HepG2 (cell line): ENCODE measurements at regions not wholly inside any gene's neighbourhood (a gene's known extent, or its start where the extent isn't known, plus 50 kb on each side); places are given as distances from the start of the nearest gene placed in this dataset.

Experiments
- ATAC-seq: fragments of 200-7000 bp; cut with Tn5 transposase; 3 replicates; pipeline ENCODE4 v1.9.1; 2020; ENCODE audit warnings: mild to moderate bottlenecking, moderate library complexity
- BruUV-seq: library from RNA; stranded (reverse); fragments of 400-500 nt; replicated peaks from 2 replicates; lab custom pipeline; 2021; lab: Mats Ljungman, UMichigan
- CTCF ChIA-PET: fragments of 300-600 bp; formaldehyde crosslinking; extraction: SDS; loops from one replicate; lab custom pipeline; 2021; ENCODE audit warnings: low total read pairs, inconsistent platforms, low intra/inter-chr PET ratio; lab: Yijun Ruan, JAX
- POLR2A ChIA-PET: fragments of 350-600 bp; sonication (Branson Sonifier 250); formaldehyde crosslinking; loops from one replicate; lab custom pipeline; 2020; ENCODE audit warnings: antibody characterized with exemption, inconsistent platforms; lab: Yijun Ruan, JAX
- DNase-seq: peaks from one replicate; pipeline ENCODE4 v3.0.0-alpha.2; 2015; ENCODE audit warnings: low spot score
- FAIRE-seq: peaks from 3 replicates; lab custom pipeline; 2011; peaks lifted over from hg19 to GRCh38; lab: Jason Lieb, UNC
- H2AFZ ChIP-seq: one replicate; pipeline ENCODE4 v1.6.1; 2011; ENCODE audit warnings: low read length, inconsistent platforms
- H3K27ac ChIP-seq: fragments of 300-600 bp; 3 replicates; pipeline ENCODE4 v1.8.0; 2011; ENCODE audit warnings: mixed run types, mild to moderate bottlenecking, mixed read lengths, low read length, inconsistent platforms; ENCODE audit not compliant: insufficient read depth; ENCODE audit errors: extremely low read length
- H3K27me3 ChIP-seq, 2 experiments: fragments of 200-600 bp in 1 of 2; 2 replicates in 1 of 2; 3 replicates in 1 of 2; pipeline versions ENCODE4 v1.6.0 to v1.8.0; 2011; ENCODE audit warnings: low read length in 2 of 2, mild to moderate bottlenecking in 2 of 2, moderate library complexity in 2 of 2, inconsistent platforms in 1 of 2; ENCODE audit not compliant: insufficient read depth in 2 of 2, control insufficient read depth in 1 of 2
- H3K36me3 ChIP-seq, 2 experiments: fragments of 200-600 bp in 1 of 2; replicated peaks in 1 of 2; 2 replicates in 1 of 2; 3 replicates in 1 of 2; pipeline versions ENCODE4 v1.5.1 to v1.8.0; 2011; ENCODE audit warnings: low read length in 2 of 2, inconsistent platforms in 1 of 2; ENCODE audit not compliant: insufficient read depth in 2 of 2, control insufficient read depth in 1 of 2
- H3K4me1 ChIP-seq: 2 replicates; pipeline ENCODE4 v1.5.1; 2012; ENCODE audit warnings: low read length, inconsistent platforms; ENCODE audit not compliant: insufficient read depth
- H3K4me2 ChIP-seq: 2 replicates; pipeline ENCODE4 v1.6.0; 2011; ENCODE audit warnings: low read depth, low read length, inconsistent platforms
- H3K4me3 ChIP-seq, 3 experiments: fragments of 200-600 bp in 1 of 3; sonication (generic), shearing (Covaris generic) in 1 of 3; replicated peaks in 1 of 3; 2 replicates each; pipeline ENCODE4 v1.5.1; 2011 to 2016; ENCODE audit warnings: low read length in 3 of 3, inconsistent platforms in 2 of 3, low read depth in 2 of 3, mild to moderate bottlenecking in 2 of 3, control low read depth in 1 of 3, mixed read lengths in 1 of 3; ENCODE audit not compliant: insufficient read depth in 1 of 3
- H3K79me2 ChIP-seq: one replicate; pipeline ENCODE4 v1.6.1; 2011; ENCODE audit warnings: low read length, inconsistent platforms; ENCODE audit not compliant: insufficient read depth
- H3K9ac ChIP-seq: 2 replicates; pipeline ENCODE4 v1.6.0; 2011; ENCODE audit warnings: mild to moderate bottlenecking, low read depth, low read length, inconsistent platforms; ENCODE audit not compliant: insufficient read depth
- H3K9me3 ChIP-seq: 2 replicates; pipeline ENCODE4 v1.5.1; 2012; ENCODE audit warnings: mild to moderate bottlenecking, low read length
- H4K20me1 ChIP-seq: 2 replicates; pipeline ENCODE4 v1.6.0; 2011; ENCODE audit warnings: inconsistent platforms, mild to moderate bottlenecking, low read length, moderate library complexity; ENCODE audit not compliant: insufficient read depth
- CTCF ChIP-seq: sonication (generic); formaldehyde crosslinking; IDR thresholded peaks from 2 replicates; pipeline ENCODE4 v1.5.0; 2020; ENCODE audit warnings: mild to moderate bottlenecking, missing genetic modification reagents, moderate library complexity
- FOXK2 ChIP-seq: fragments of 450-650 bp; IDR thresholded peaks from 2 replicates; pipeline ENCODE4 v1.6.1; 2016
- PAWR ChIP-seq: sonication (generic); formaldehyde crosslinking; IDR thresholded peaks from 2 replicates; pipeline ENCODE4 v1.4.0; 2020; ENCODE audit warnings: missing genetic modification reagents, mild to moderate bottlenecking, borderline replicate concordance
- TCF12 ChIP-seq, 2 experiments: fragments of 450-650 bp in 1 of 2; sonication (generic) in 1 of 2; formaldehyde crosslinking in 1 of 2; IDR thresholded peaks; 2 replicates each; pipeline versions ENCODE4 v1.6.1 to v1.8.0; 2017 to 2022; ENCODE audit warnings: antibody characterized with exemption in 1 of 2, mild to moderate bottlenecking in 1 of 2, missing genetic modification reagents in 1 of 2, moderate library complexity in 1 of 2
- ZEB1 ChIP-seq: IDR thresholded peaks from 2 replicates; pipeline ENCODE4 v1.6.1; 2012; ENCODE audit warnings: mild to moderate bottlenecking, low read depth, inconsistent platforms; ENCODE audit not compliant: insufficient replicate concordance
- ZNF333 ChIP-seq: sonication (generic); formaldehyde crosslinking; IDR thresholded peaks from 2 replicates; pipeline ENCODE4 v1.4.0; 2020; ENCODE audit warnings: mild to moderate bottlenecking, missing genetic modification reagents, borderline replicate concordance
- ZNF343 ChIP-seq: sonication (generic); formaldehyde crosslinking; IDR thresholded peaks from 2 replicates; pipeline ENCODE4 v1.4.0; 2020; ENCODE audit warnings: mild to moderate bottlenecking, missing genetic modification reagents
- ZNF660 ChIP-seq: sonication (generic); formaldehyde crosslinking; IDR thresholded peaks from 2 replicates; pipeline ENCODE4 v1.5.1; 2020; ENCODE audit warnings: mild to moderate bottlenecking, low read depth, missing genetic modification reagents, borderline replicate concordance
- ZNF788 ChIP-seq: sonication (generic); formaldehyde crosslinking; IDR thresholded peaks from 2 replicates; pipeline ENCODE4 v1.5.0; 2020; ENCODE audit warnings: mild to moderate bottlenecking, missing genetic modification reagents, borderline replicate concordance
- WGBS: methylation state at CpG from one replicate; pipeline ENCODE4 v1.1.6; 2017; ENCODE audit warnings: low lambda C conversion rate; 5-methylcytosine and 5-hydroxymethylcytosine counted together
- in situ Hi-C: cut with HindIII; loops from 2 replicates; pipeline ENCODE4 v1.10.0; 2017; ENCODE audit warnings: low pct_unique_long_range_greater_than_20kb; ENCODE audit not compliant: extremely low pct_ligation_motif_present
- intact Hi-C: fragments of 100-400 bp; cut with micrococcal nuclease; formaldehyde crosslinking; loops from one replicate; pipeline ENCODE4 v1.10.0; 2022; ENCODE audit not compliant: unreplicated experiment
- TF ChIP-seq, protein P1 (sequence below): sonication (generic); formaldehyde crosslinking; IDR thresholded peaks from 2 replicates; pipeline ENCODE4 v1.5.0; 2020; ENCODE audit warnings: mild to moderate bottlenecking, missing genetic modification reagents, borderline replicate concordance
- TF ChIP-seq, protein P2 (sequence below): sonication (generic); formaldehyde crosslinking; conservative IDR thresholded peaks from 2 replicates; pipeline ENCODE4 v1.8.1; 2023; ENCODE audit warnings: missing genetic modification reagents

- TF ChIP-seq, protein P1, sequence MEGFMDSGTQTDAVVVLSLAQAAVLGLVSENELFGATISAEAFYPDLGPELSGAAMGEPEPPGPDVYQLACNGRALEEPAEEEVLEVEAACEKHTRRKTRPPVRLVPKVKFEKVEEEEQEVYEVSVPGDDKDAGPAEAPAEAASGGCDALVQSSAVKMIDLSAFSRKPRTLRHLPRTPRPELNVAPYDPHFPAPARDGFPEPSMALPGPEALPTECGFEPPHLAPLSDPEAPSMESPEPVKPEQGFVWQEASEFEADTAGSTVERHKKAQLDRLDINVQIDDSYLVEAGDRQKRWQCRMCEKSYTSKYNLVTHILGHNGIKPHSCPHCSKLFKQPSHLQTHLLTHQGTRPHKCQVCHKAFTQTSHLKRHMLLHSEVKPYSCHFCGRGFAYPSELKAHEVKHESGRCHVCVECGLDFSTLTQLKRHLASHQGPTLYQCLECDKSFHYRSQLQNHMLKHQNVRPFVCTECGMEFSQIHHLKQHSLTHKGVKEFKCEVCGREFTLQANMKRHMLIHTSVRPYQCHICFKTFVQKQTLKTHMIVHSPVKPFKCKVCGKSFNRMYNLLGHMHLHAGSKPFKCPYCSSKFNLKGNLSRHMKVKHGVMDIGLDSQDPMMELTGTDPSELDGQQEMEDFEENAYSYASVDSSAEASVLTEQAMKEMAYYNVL = no peak
- TF ChIP-seq, protein P2, sequence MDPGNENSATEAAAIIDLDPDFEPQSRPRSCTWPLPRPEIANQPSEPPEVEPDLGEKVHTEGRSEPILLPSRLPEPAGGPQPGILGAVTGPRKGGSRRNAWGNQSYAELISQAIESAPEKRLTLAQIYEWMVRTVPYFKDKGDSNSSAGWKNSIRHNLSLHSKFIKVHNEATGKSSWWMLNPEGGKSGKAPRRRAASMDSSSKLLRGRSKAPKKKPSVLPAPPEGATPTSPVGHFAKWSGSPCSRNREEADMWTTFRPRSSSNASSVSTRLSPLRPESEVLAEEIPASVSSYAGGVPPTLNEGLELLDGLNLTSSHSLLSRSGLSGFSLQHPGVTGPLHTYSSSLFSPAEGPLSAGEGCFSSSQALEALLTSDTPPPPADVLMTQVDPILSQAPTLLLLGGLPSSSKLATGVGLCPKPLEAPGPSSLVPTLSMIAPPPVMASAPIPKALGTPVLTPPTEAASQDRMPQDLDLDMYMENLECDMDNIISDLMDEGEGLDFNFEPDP = no peak
- no peak for TF ChIP-seq ZEB1
- TF ChIP-seq, all 625 proteins: peak for 0
Observed at GRCh38 chr1:232445361-232446106, 184.4 kb downstream of the SIPA1L2 start (continued).

DNA sequence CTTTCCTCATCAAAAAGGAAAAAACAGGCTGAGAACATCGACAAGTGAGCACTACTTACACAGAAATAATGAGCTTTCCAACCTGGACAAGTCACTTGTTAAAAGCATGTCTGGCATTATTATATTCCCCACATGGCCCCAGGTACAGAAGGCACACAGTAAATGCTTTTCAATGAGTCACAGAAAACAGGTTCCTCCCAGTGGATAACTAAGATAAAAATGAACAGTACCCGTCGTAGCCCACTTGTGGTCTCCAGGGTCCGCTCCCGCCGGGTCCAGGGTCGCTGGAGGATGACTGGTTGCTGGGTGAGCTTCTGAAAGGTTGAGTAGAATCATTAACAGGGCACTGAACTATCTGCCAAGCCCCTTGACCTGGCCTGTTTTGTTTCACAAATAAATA, 186.6 kb downstream of the SIPA1L2 start:
- BruUV-seq = no TSS peak
- CTCF ChIA-PET = no interaction called here

More for the DNA sequence above, 186.6 kb downstream of the SIPA1L2 start:
- no peak overlapping the region for H3K9ac ChIP-seq
- no peaks in the 10 kb centered on the region for H3K9me3 ChIP-seq
- intact Hi-C loops (no loop called here), in situ Hi-C loops (no loop called here)
- H2AFZ ChIP-seq = no peak overlapping the region
- no peaks in the 10 kb centered on the region for H4K20me1 ChIP-seq
- POLR2A ChIA-PET = no interaction called here
- FAIRE-seq = no peak
- no peaks in the 10 kb centered on the region for H3K4me1 ChIP-seq
- no peaks in the 10 kb centered on the region for H3K79me2 ChIP-seq
- TF ChIP-seq ZNF788 (CRISPR knock-in tag) (no peak), ZNF333 (no peak), ZNF343 (CRISPR knock-in tag) (no peak), TCF12 (IDR thresholded peaks at IDR 0.05) (no peak), TCF12 (CRISPR knock-in tag; IDR thresholded peaks at IDR 0.05) (no peak), CTCF (CRISPR knock-in tag) (no peak), FOXK2 (no peak), PAWR (CRISPR knock-in tag) (no peak), ZNF660 (CRISPR knock-in tag) (no peak)
- H3K36me3 ChIP-seq = no peaks in the 10 kb centered on the region
- peaks cover 0 to 6% of the 10 kb centered on the region in 2 experiments; a peak in 1 of 5 replicates for H3K27me3 ChIP-seq
- WGBS = 6% methylated on average over 7 of the region's 7 CpGs
- no peak overlapping the region for H3K4me3 ChIP-seq
- no peak overlapping the region for H3K4me2 ChIP-seq
- ATAC-seq = no peak
- no peak for DNase-seq
- no peak overlapping the region for H3K27ac ChIP-seq
